NCI-H1417 treated with DMSO at 0.1 percent for 48 hours (cell line): ENCODE measurements at regions not wholly inside any gene's neighbourhood (a gene's known extent, or its start where the extent isn't known, plus 50 kb on each side); places are given as distances from the start of the nearest gene placed in this dataset.

ENCODE experiments used
- DNase-seq: peaks from one replicate; lab custom pipeline; 2025; lab: John Stamatoyannopoulos, UW

- no peak for DNase-seq
Observed at GRCh38 chr4:124529131-124529530, 183.4 kb downstream of the ANKRD50 start.

GRCh38 chr4:124530464-124531077 lies 182.0 kb downstream of the ANKRD50 start:
- no peak for DNase-seq

DNA sequence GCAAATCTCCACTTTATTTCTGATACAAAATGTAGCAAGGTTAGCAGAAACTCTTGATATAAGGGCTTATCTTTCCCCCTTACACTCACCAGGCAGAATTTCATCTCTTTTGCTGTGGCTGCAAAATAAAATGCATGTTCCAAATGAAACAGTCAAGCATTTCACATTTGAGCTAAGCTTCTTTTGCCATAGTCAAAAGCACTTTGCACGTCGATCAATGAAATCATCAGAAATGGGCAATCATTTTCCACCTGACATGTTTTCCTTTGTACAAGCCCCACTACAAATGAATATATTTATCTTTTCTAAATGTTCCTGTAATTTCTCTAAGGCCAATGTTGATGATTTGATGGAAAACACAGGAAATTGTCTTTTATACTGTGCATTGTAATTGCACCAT lies 178.4 kb downstream of the ANKRD50 start:
- no peak for DNase-seq

GRCh38 chr4:124535003-124535402 lies 177.5 kb downstream of the ANKRD50 start:
- no peak for DNase-seq

DNA sequence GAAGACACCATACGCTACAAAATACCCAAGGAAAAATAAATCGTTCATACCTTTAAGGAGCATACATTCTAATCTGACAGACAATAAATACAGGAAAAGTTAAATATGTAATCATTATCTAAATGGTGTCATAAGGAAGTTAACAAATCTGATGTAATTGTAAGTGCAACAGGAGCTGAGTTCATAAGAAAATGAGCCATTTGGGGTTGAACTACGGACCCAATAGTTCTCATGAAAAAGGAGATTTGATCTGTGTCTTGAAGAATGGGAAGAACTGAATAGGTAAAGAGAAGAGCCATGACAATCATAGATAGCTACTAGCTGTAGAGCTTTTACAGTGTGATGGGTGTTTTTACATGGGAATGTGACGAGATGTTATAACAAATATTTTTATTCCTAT lies 175.6 kb downstream of the ANKRD50 start:
- DNase-seq, result no peak

GRCh38 chr4:124537971-124538370 lies 174.6 kb downstream of the ANKRD50 start:
- DNase-seq, result peak; percentile 36

DNA sequence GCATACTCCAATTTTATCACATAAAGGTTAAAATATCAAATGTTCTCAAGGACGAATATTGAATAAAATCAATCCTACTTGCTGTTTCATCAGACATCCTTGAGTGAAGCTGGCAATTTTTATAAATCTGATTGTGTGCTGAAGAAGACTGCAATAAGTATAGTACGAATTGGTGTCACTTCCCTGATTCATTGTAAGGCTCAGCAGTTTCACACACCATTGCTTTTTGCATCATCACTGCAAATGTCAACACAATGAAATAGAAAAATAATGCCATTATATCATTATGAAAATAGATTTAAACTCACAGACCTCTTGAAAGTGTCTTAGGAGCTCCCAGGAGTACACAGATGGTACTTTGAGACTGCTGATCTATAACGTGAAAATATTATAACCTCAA lies 172.5 kb downstream of the ANKRD50 start:
- DNase-seq, result no peak

DNA sequence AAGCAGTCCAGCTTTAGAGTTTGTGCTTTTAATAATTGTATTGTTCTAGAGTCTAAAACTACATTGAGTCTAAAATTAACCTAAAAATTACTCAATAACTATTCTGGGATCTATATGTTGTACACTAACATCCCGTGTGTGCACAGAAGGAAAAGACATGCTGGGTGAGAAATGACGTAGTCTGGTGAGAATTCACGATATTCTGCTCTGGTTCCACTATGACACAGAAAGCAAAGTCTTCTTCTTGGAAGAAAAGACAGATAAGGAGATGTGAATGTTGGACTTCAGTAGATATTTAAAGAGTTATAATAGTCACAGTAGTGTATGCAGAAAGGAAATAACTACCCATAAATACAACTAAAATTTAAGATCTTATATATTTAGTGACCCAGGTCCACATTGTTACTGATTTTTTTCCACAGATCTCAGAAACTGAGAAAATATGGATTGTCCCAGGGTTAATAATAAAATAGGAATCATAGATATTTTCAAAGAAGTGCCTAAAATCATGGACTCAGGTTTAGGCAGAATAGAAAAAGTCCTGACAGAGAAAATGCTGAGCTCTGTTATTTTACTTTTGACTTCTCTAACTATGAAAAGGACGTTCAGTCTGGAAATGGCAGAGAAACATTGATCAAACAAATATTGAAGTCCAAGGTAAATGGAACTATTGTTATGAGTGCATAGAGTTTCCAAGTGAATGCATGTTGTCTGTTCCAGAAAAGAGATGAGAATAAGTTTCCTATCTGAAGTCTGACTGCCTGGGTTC lies 170.7 kb downstream of the ANKRD50 start:
- DNase-seq, result no peak

GRCh38 chr4:124555959-124556358 lies 156.6 kb downstream of the ANKRD50 start:
- DNase-seq, result no peak

DNA sequence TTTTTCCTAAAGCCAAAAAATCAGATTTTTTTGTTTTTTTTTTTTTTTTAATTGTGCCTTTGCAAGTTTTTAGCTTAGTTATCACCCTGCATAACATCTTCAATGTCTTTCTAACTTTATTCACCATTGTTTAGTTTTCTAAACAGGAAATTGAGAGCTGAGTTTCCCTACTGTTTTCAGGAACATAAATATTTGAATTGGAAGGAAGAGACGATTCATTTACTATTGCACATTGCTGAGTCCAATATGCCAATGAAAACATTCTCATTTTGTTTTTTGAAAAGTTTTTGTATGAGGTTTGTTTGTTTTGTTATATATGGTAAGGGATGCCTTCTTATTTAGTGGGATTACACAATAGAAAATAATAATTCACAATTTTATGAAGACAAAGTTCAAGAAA lies 148.4 kb downstream of the ANKRD50 start:
- no peak for DNase-seq

DNA sequence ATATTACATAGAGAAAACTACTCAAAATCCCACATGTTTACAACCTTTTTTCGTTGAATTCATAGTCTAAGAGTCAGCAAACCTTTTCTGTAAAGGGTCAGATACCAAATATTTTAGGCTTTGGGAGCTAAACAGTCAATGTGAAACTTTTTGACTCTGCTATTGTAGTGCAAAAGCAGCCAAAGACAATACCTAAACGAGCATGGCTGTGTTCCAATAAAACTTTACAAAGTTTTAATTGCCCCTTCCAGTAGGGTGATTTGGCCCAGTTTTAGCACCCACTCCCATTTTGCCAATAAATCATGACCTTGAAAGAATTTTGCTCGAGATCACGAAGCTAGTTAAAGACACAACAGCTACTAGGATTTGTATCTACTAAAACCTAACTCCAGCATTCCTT lies 147.2 kb downstream of the ANKRD50 start:
- no peak for DNase-seq

- DNase-seq, result no peak
Observed at GRCh38 chr4:124566030-124566429, 146.5 kb downstream of the ANKRD50 start.

DNA sequence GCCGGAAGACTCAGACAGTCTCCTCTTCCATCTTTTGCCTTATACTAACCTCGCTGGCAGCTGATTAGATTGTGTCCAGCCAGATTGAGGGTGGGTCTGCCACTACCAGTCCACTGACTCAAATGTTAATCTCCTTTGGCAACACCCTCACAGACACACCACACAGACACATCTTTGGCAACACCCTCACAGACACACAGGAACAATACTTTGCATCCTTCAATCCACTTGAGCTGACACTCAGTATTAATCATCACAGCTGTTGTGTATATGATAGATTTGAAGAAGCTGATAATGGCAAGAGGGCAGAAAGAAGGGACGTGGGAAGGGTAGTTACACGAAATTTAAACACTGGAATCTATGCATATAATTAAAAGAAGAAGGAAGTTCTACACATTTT lies 139.5 kb downstream of the ANKRD50 start:
- no peak for DNase-seq

DNA sequence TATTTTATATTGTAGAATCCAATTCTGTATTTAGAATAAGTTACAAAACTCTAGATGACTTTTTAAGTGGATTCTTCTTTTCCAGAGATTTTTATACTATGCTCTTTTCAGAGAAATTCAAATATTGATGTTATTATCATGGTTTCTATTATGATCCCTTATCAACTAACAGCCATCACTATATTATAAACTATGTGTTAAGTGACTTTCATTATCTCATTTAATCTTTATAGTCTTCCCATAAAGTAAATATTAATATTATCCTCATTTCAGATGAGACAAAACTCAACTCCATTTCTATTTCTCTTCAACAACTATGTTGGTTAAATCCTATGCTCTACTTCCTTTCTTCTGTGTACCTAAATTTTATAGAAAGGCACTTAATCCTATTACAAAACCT lies 132.6 kb downstream of the ANKRD50 start:
- no peak for DNase-seq

GRCh38 chr4:124583797-124584196 lies 128.7 kb downstream of the ANKRD50 start:
- DNase-seq, result no peak

DNA sequence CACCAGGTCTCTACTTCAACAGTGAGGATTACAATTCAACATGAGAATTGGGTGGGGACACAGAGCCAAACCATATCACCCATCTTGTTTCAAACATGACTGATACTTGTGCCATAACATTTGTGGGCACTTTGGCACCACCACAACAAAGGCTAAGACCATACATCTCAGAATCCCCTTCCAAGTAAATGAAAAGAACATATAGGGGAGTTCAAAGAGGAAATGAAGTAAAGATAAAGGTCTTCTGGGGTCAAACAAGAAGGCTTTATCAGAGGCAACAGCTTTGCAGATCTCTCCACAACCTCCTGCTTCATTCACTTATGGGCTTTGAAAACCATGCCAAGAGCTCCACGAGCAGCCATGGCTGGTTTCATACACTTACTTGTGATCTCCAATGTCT lies 122.7 kb downstream of the ANKRD50 start:
- DNase-seq, result no peak

DNA sequence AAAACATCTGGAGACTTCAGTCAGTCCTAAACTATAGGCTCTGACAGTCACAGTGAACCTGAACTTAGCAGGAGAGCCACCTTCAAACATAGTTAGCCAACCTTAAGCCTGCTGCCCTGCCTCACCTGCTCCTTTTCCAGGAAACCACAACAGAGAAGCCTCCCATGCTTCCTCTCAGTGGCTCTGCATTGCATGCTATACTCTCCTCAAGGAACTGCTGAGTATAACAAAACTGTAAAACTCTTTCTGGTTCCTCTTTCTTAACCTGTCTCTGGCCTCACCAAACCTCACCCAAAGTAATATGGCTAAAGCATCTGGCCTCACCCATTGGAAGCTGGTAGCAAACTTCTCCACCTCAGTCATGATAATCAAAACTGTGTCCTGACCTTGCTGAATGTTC lies 122.1 kb downstream of the ANKRD50 start:
- DNase-seq, result no peak

GRCh38 chr4:124591637-124592036 lies 120.9 kb downstream of the ANKRD50 start:
- DNase-seq, result no peak

DNA sequence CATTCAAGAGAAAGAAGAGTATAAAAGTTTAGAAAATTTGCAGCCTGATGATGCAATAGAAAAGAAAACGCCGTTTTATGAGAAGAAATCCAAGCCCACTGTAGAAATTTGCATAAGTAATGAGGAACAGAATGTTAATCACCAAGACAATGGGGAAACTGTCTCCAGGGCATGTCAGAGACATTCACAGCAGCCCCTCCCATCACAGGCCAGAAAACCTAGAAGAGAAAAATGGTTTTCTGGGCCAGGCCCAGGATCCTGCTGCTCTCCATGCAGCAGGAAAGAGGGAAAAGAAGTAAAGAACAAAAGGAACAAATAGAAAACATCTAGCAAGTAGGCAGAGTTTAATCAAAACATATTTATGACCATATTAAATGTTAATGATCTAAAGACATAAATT lies 119.0 kb downstream of the ANKRD50 start:
- no peak for DNase-seq

DNA sequence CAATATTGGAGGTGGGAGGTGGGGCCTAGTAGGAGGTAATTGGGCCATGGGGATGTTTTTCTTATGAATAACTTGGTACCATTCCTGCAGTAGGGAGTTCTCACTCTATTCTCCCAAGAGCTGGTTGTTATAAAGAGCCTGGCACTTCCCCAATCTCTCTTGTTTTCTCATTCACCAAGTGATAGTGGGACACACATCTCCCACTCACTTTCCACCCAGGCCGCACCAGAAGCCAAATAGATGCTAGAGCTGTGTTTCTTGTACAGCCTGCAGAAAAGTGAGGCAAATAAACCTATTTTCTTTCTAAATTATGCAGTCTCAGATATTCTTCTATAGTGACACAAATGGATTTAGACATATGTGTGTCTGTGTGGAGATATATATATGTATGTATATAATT lies 117.6 kb downstream of the ANKRD50 start:
- DNase-seq, result no peak

DNA sequence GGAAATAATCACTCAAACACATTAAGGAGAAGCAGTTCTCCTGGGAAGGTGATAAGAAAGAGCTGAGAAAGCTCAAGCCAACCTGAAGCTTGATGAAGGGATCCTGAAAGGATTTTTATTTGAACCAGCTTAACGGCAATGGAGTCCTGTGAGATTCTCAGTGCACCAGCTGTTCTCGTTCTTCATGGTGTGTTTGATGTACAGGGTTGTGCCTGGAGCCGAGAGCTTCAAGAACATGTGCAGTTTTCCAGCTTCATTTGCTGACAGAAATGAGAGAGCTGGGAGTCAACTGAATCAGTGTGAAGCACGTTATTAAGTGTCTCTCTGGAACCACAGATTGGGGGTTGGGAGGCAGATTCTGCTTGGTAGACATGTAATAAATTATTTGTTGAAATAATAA lies 115.7 kb downstream of the ANKRD50 start:
- DNase-seq, result no peak

- no peak for DNase-seq
Observed at GRCh38 chr4:124610211-124610610, 102.3 kb downstream of the ANKRD50 start.
